Left ventricle myocardium inferior (tissue), 1 donor: ENCODE measurements at regions not wholly inside any gene's neighbourhood (a gene's known extent, or its start where the extent isn't known, plus 50 kb on each side); places are given as distances from the start of the nearest gene placed in this dataset.
"Not testable (repeated sequence)": the region's sequence is repeated elsewhere in the genome, so short reads cannot be mapped to it uniquely, and the experiment has no call there.

Experiments used
- DNase-seq: peaks from one replicate; pipeline ENCODE4 v3.0.0-alpha.2; 2020
- H3K27ac ChIP-seq: fragments of 200-600 bp; replicated peaks from 2 replicates; pipeline ENCODE4 v1.8.0; 2021
- H3K27me3 ChIP-seq: fragments of 200-600 bp; 2 replicates; pipeline ENCODE4 v1.8.0; 2021; ENCODE audit warnings: low read depth
- H3K36me3 ChIP-seq: fragments of 200-600 bp; 2 replicates; pipeline ENCODE4 v1.8.0; 2021
- H3K4me1 ChIP-seq: fragments of 200-600 bp; 2 replicates; pipeline ENCODE4 v1.8.0; 2021
- H3K4me3 ChIP-seq: fragments of 200-600 bp; 2 replicates; pipeline ENCODE4 v1.8.0; 2021; ENCODE audit warnings: mild to moderate bottlenecking, moderate library complexity
- H3K9me3 ChIP-seq: fragments of 200-600 bp; replicated peaks from 2 replicates; pipeline ENCODE4 v1.8.0; 2021
- intact Hi-C: fragments of 100-400 bp; cut with micrococcal nuclease; formaldehyde crosslinking; loops from one replicate; pipeline ENCODE4 v1.11.0; 2022
- TF ChIP-seq, protein P1 (sequence below): fragments of 200-600 bp; IDR thresholded peaks from 2 replicates; pipeline ENCODE4 v1.8.0; 2021; ENCODE audit warnings: antibody characterized with exemption, mild to moderate bottlenecking, borderline replicate concordance
- donor health status: DM: no; HTN: yes; CAD: no; lungs with severe emphysema.

GRCh38 chr5:74514888-74515551 is 125.5 kb downstream of the ENC1 start:
- Histone ChIP-seq H3K27me3 (no peaks in the 10 kb centered on the region), H3K36me3 (no peaks in the 10 kb centered on the region), H3K9me3 (no peaks in the 10 kb centered on the region), H3K4me1 (peaks cover 9% of the 10 kb centered on the region), H3K27ac (no peak overlapping the region), H3K4me3 (no peak overlapping the region)
- intact Hi-C loops = no loop called here
- DNase-seq = no peak
- TF ChIP-seq, protein P1, sequence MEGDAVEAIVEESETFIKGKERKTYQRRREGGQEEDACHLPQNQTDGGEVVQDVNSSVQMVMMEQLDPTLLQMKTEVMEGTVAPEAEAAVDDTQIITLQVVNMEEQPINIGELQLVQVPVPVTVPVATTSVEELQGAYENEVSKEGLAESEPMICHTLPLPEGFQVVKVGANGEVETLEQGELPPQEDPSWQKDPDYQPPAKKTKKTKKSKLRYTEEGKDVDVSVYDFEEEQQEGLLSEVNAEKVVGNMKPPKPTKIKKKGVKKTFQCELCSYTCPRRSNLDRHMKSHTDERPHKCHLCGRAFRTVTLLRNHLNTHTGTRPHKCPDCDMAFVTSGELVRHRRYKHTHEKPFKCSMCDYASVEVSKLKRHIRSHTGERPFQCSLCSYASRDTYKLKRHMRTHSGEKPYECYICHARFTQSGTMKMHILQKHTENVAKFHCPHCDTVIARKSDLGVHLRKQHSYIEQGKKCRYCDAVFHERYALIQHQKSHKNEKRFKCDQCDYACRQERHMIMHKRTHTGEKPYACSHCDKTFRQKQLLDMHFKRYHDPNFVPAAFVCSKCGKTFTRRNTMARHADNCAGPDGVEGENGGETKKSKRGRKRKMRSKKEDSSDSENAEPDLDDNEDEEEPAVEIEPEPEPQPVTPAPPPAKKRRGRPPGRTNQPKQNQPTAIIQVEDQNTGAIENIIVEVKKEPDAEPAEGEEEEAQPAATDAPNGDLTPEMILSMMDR = no peak

DNA sequence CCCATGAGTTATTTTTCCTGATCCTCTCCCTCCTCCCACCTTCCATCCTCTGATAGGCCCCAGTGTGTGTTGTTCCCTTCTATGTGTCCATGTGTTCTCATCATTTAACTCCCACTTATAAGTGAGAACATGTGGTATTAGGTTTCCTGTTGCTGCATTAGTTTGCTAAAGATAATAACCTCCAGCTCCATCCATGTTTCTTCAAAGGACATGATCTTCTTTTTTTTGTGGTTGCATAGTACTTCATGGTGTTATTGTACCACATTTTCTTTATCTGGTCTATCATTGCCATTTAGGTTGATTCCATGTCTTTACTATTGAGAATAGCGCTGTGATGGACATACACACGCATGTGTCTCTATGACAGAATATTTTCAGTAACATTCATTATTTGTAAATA is 128.8 kb downstream of the ENC1 start:
- intact Hi-C loops, H3K4me1 ChIP-seq, H3K9me3 ChIP-seq, DNase-seq, H3K4me3 ChIP-seq, H3K36me3 ChIP-seq, H3K27me3 ChIP-seq, H3K27ac ChIP-seq: not testable (repeated sequence)

DNA sequence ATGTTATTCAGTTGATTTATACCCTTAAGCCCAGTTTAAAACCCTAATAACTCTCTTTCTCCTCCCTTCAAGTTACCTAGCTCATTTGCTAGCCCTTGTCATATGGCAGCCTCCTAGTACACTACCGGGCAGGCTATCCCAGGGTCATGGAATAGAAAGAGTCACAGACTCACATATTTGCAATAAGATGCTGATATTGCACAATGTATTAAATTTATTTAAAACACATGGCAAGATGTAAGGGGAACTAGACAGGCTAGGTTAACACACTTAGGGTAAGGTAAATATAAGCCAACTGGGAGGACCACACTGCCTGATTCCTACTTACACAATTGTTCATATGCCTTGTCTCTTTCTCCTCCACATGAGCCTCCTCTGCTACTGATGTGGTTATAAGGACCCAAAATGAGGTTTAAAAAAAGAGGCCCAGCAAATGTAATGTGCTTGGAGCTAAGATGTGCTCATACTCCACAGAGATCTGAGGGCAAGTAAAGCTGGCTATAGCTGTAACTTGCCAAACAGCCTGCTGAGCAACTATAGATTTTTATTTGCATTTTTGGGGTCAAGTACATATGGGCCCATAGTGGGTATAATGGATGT is 130.0 kb downstream of the ENC1 start:
- H3K27me3 ChIP-seq = no peaks in the 10 kb centered on the region
- no peak overlapping the region for H3K27ac ChIP-seq
- intact Hi-C loops = no loop called here
- H3K4me3 ChIP-seq = no peak overlapping the region
- no peaks in the 10 kb centered on the region for H3K4me1 ChIP-seq
- no peak for DNase-seq
- H3K9me3 ChIP-seq = no peaks in the 10 kb centered on the region
- no peaks in the 10 kb centered on the region for H3K36me3 ChIP-seq
- TF ChIP-seq, protein P1 = no peak

DNA sequence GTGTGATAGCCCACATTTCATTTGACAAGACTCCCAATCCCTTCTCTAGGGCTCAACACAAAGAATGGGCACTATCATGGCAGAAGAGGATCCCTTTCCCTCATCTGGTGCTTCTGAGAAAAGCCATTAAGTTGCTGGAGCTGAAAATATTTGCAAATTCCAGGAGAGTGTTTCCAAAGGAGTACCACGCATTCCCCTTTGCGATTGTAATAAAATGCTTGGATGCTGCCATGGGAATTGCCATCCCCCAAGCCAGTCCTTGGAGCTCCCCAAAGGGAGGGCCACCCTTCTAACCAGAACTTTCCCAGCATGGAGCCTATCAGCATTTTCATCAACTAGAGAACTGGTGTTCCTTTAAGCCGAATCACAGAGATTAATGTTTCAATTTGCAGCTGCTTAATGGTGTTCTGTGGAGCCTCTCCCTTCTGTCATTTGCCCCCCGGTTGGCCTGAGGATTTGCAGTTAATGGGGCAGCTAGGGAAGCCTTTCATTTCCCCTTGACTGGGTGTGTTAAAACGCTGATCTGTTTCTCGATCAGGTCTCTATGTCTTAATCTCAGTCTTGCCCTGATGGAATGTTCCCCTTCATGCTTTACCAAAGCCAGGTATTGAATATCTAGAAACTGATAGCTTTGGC is 133.0 kb downstream of the ENC1 start:
- no peaks in the 10 kb centered on the region for H3K27me3 ChIP-seq
- no peaks in the 10 kb centered on the region for H3K9me3 ChIP-seq
- H3K4me3 ChIP-seq = no peak overlapping the region
- no peak overlapping the region for H3K27ac ChIP-seq
- DNase-seq = no peak
- no peaks in the 10 kb centered on the region for H3K4me1 ChIP-seq
- TF ChIP-seq, protein P1 = no peak
- intact Hi-C loops = no loop called here
- H3K36me3 ChIP-seq = no peaks in the 10 kb centered on the region

DNA sequence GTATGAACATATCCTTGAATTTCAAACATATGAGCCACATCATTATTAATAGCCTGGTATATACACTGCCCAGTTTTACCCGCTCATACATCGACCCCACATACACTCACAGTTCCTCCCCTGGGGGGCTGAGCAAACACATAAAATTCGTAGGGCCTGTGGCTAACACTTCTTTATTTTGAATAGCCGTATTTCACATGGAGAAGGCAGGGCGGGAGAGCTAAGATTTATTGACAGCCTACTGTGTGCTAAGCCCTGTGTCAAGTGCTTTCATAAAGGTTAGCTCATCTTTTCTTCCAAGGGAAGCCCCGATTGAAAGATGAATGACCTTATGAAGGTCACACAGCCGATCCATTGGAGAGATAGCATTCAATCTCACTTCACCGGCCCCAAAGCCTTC is 134.4 kb downstream of the ENC1 start:
- Histone ChIP-seq H3K9me3 (no peaks in the 10 kb centered on the region), H3K27me3 (no peaks in the 10 kb centered on the region), H3K4me1 (peaks cover 10% of the 10 kb centered on the region), H3K36me3 (no peaks in the 10 kb centered on the region), H3K27ac (no peak overlapping the region), H3K4me3 (no peak overlapping the region)
- TF ChIP-seq, protein P1 = no peak
- DNase-seq = no peak
- intact Hi-C loops = no loop called here

DNA sequence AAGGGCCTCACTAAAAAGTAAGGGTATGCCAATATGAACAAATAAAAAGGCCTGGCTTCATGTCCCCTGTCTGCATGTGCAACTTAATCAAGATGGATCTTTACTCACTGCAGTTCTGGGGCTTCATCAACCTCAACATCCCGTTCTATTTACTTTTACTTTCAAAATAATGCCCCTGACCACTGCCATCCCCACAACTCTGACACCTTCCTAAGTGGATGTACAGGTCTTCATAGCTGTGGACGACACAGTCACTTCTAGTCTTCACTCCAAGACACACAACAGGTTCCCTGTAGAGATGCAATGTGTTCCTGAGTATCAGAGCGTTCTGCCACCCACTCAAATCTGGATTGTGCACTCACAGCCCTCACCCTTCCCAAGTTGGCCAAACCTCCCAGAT is 136.1 kb downstream of the ENC1 start:
- no peaks in the 10 kb centered on the region for H3K9me3 ChIP-seq
- H3K27me3 ChIP-seq = no peaks in the 10 kb centered on the region
- no peaks in the 10 kb centered on the region for H3K36me3 ChIP-seq
- DNase-seq = no peak
- peaks cover 18% of the 10 kb centered on the region for H3K4me1 ChIP-seq
- no peak overlapping the region for H3K4me3 ChIP-seq
- TF ChIP-seq, protein P1 = no peak
- intact Hi-C loops = no loop called here
- H3K27ac ChIP-seq = no peak overlapping the region
